GM23248 (cell line): ENCODE measurements at regions not wholly inside any gene's neighbourhood (a gene's known extent, or its start where the extent isn't known, plus 50 kb on each side); places are given as distances from the start of the nearest gene placed in this dataset.

Experiments used
- DNase-seq: peaks from one replicate; pipeline ENCODE4 v3.0.0-alpha.2; 2015
- H2AFZ ChIP-seq: fragments of 200-600 bp; sonication (generic); 2 replicates; pipeline ENCODE4 v1.6.1; 2016; ENCODE audit warnings: antibody characterized with exemption
- H3F3A ChIP-seq: fragments of 200-600 bp; sonication (generic); 2 replicates; pipeline ENCODE4 v1.6.1; 2016; ENCODE audit warnings: mild to moderate bottlenecking, antibody characterized with exemption, mixed run types; ENCODE audit not compliant: insufficient read depth
- H3K27ac ChIP-seq: fragments of 200-600 bp; sonication (generic); 2 replicates; pipeline ENCODE4 v1.5.1; 2016; ENCODE audit warnings: mild to moderate bottlenecking
- H3K27me3 ChIP-seq: fragments of 200-600 bp; sonication (generic); replicated peaks from 2 replicates; pipeline ENCODE4 v1.6.1; 2016; ENCODE audit warnings: mild to moderate bottlenecking; ENCODE audit not compliant: insufficient read depth
- H3K36me3 ChIP-seq: fragments of 200-600 bp; sonication (generic); 2 replicates; pipeline ENCODE4 v1.6.1; 2016; ENCODE audit warnings: low read depth, mild to moderate bottlenecking
- H3K4me1 ChIP-seq: fragments of 200-600 bp; sonication (generic); 2 replicates; pipeline ENCODE4 v1.6.1; 2016; ENCODE audit warnings: mild to moderate bottlenecking; ENCODE audit not compliant: insufficient read depth
- H3K4me2 ChIP-seq: fragments of 200-600 bp; sonication (generic); one replicate; pipeline ENCODE4 v1.6.1; 2016; ENCODE audit warnings: mild to moderate bottlenecking; ENCODE audit not compliant: unreplicated experiment
- H3K4me3 ChIP-seq: fragments of 200-600 bp; sonication (generic); 2 replicates; pipeline ENCODE4 v1.5.1; 2016; ENCODE audit warnings: mild to moderate bottlenecking
- H3K79me2 ChIP-seq: fragments of 200-600 bp; sonication (generic); 2 replicates; pipeline ENCODE4 v1.6.1; 2016; ENCODE audit warnings: mild to moderate bottlenecking; ENCODE audit not compliant: insufficient read depth
- H3K9ac ChIP-seq: fragments of 200-600 bp; sonication (generic); 2 replicates; pipeline ENCODE4 v1.6.1; 2016; ENCODE audit warnings: mild to moderate bottlenecking
- H3K9me2 ChIP-seq: fragments of 200-600 bp; sonication (generic); 2 replicates; pipeline ENCODE4 v1.6.1; 2016; ENCODE audit warnings: mixed run types, mild to moderate bottlenecking, moderate library complexity; ENCODE audit not compliant: insufficient read depth
- H3K9me3 ChIP-seq: fragments of 200-600 bp; sonication (generic); one replicate; pipeline ENCODE4 v1.6.1; 2017; ENCODE audit warnings: low read depth
- H4K20me1 ChIP-seq: fragments of 200-600 bp; sonication (generic); 2 replicates; pipeline ENCODE4 v1.6.0; 2016; ENCODE audit not compliant: insufficient read depth
- EZH2 ChIP-seq: fragments of 200-600 bp; sonication (generic); IDR thresholded peaks from 2 replicates; pipeline ENCODE4 v1.6.1; 2018; ENCODE audit warnings: antibody characterized with exemption, mild to moderate bottlenecking; ENCODE audit not compliant: insufficient read depth, poor library complexity, severe bottlenecking
- EZH2phosphoT487 ChIP-seq: fragments of 200-600 bp; sonication (generic); IDR thresholded peaks from 2 replicates; pipeline ENCODE4 v1.6.1; 2018; ENCODE audit warnings: antibody characterized with exemption, moderate library complexity, mild to moderate bottlenecking, low read depth; ENCODE audit not compliant: insufficient read depth
- WGBS, 2 experiments: methylation state at CpG; one replicate each; pipeline ENCODE4 v1.1.6; 2015 to 2017; ENCODE audit warnings: low lambda C conversion rate in 2 of 2, low coverage in 1 of 2; ENCODE audit errors: missing lambda C conversion rate in 2 of 2; 5-methylcytosine and 5-hydroxymethylcytosine counted together
- in situ Hi-C: fragments of 300-500 bp; cut with MboI; formaldehyde crosslinking; loops from 2 replicates; pipeline ENCODE4 v1.15.0; 2020

GRCh38 chr1:5765997-5766913 lies 226.0 kb downstream of the NPHP4 start:
- 20 to 30% methylated on average over 15 to 17 of the region's 17 CpGs for WGBS, 2 experiments
- no peak overlapping the region for H2AFZ ChIP-seq
- no peaks in the 10 kb centered on the region for H3K9me3 ChIP-seq
- H3K36me3 ChIP-seq, result no peaks in the 10 kb centered on the region
- H3K4me1 ChIP-seq, result no peaks in the 10 kb centered on the region
- H3K27me3 ChIP-seq, result no peaks in the 10 kb centered on the region
- H3K27ac ChIP-seq, result no peak overlapping the region
- in situ Hi-C loops, result no loop called here
- H3F3A ChIP-seq, result no peaks in the 10 kb centered on the region
- no peak overlapping the region for H3K9ac ChIP-seq
- no peaks in the 10 kb centered on the region for H3K79me2 ChIP-seq
- TF ChIP-seq EZH2 (no peak), EZH2phosphoT487 (no peak)
- H3K9me2 ChIP-seq, result no peaks in the 10 kb centered on the region
- no peaks in the 10 kb centered on the region for H4K20me1 ChIP-seq
- DNase-seq, result no peak
- H3K4me3 ChIP-seq, result no peak overlapping the region
- H3K4me2 ChIP-seq, result no peak overlapping the region

GRCh38 chr1:5765483-5765882 lies 226.7 kb downstream of the NPHP4 start:
- H3K9me3 ChIP-seq, result no peaks in the 10 kb centered on the region
- H3K4me1 ChIP-seq, result no peaks in the 10 kb centered on the region
- DNase-seq, result no peak
- no peaks in the 10 kb centered on the region for H3K9me2 ChIP-seq
- H3K27me3 ChIP-seq, result no peaks in the 10 kb centered on the region
- no peaks in the 10 kb centered on the region for H4K20me1 ChIP-seq
- H3K4me3 ChIP-seq, result no peak overlapping the region
- in situ Hi-C loops, result no loop called here
- H3K27ac ChIP-seq, result no peak overlapping the region
- H2AFZ ChIP-seq, result no peak overlapping the region
- H3K9ac ChIP-seq, result no peak overlapping the region
- H3K79me2 ChIP-seq, result no peaks in the 10 kb centered on the region
- H3F3A ChIP-seq, result no peaks in the 10 kb centered on the region
- no peaks in the 10 kb centered on the region for H3K36me3 ChIP-seq
- H3K4me2 ChIP-seq, result no peak overlapping the region
- 0 to 2% methylated on average over 5 of the region's 5 CpGs for WGBS, 2 experiments
- TF ChIP-seq EZH2phosphoT487 (no peak), EZH2 (no peak)

- in situ Hi-C loops, result no loop called here
- TF ChIP-seq EZH2 (no peak), EZH2phosphoT487 (no peak)
These were observed 227.3 kb downstream of the NPHP4 start for GRCh38 chr1:5764959-5765358.

GRCh38 chr1:5764464-5764863 lies 227.8 kb downstream of the NPHP4 start:
- Histone ChIP-seq H3K9me3 (no peaks in the 10 kb centered on the region), H3K9ac (no peak overlapping the region), H3K4me3 (no peak overlapping the region), H3K36me3 (no peaks in the 10 kb centered on the region), H3K4me1 (no peaks in the 10 kb centered on the region), H3K27ac (no peak overlapping the region), H2AFZ (no peak overlapping the region), H3K9me2 (no peaks in the 10 kb centered on the region), H3K27me3 (no peaks in the 10 kb centered on the region), H3K4me2 (no peak overlapping the region), H3K79me2 (no peaks in the 10 kb centered on the region), H4K20me1 (no peaks in the 10 kb centered on the region), H3F3A (no peaks in the 10 kb centered on the region)
- no peak for DNase-seq
- TF ChIP-seq EZH2phosphoT487 (no peak), EZH2 (no peak)
- in situ Hi-C loops, result no loop called here
- 6 to 15% methylated on average over 8 of the region's 8 CpGs for WGBS, 2 experiments

More at GRCh38 chr1:5764959-5765358, 227.3 kb downstream of the NPHP4 start:
- no peaks in the 10 kb centered on the region for H3K79me2 ChIP-seq
- H3K27me3 ChIP-seq, result no peaks in the 10 kb centered on the region
- no peaks in the 10 kb centered on the region for H3K9me2 ChIP-seq
- no peak overlapping the region for H3K9ac ChIP-seq
- no peak for DNase-seq
- no peaks in the 10 kb centered on the region for H3K9me3 ChIP-seq
- no peaks in the 10 kb centered on the region for H3K36me3 ChIP-seq
- WGBS, 2 experiments, result 37 to 43% methylated on average over 7 to 10 of the region's 10 CpGs
- no peaks in the 10 kb centered on the region for H3F3A ChIP-seq
- H3K27ac ChIP-seq, result no peak overlapping the region
- no peaks in the 10 kb centered on the region for H4K20me1 ChIP-seq
- no peak overlapping the region for H3K4me2 ChIP-seq
- no peaks in the 10 kb centered on the region for H3K4me1 ChIP-seq
- no peak overlapping the region for H3K4me3 ChIP-seq
- H2AFZ ChIP-seq, result no peak overlapping the region
